Mammary epithelial cell (primary cell): ENCODE measurements at regions not wholly inside any gene's neighbourhood (a gene's known extent, or its start where the extent isn't known, plus 50 kb on each side); places are given as distances from the start of the nearest gene placed in this dataset.

Source experiments
- EZH2 ChIP-seq: IDR thresholded peaks from 2 replicates; pipeline ENCODE4 v1.6.1; 2012; ENCODE audit warnings: low read length, inconsistent platforms, borderline replicate concordance
- TF ChIP-seq, protein P1 (sequence below), 2 donors: IDR thresholded peaks in 1 of 2; conservative IDR thresholded peaks in 1 of 2; 2 replicates each; pipeline ENCODE4 v1.5.1; 2011 to 2012; ENCODE audit warnings: inconsistent platforms in 2 of 2, low read length in 2 of 2, mild to moderate bottlenecking in 2 of 2, control low read depth in 1 of 2, low read depth in 1 of 2; ENCODE audit not compliant: insufficient read depth in 1 of 2; ENCODE audit errors: extremely low read depth in 1 of 2

DNA sequence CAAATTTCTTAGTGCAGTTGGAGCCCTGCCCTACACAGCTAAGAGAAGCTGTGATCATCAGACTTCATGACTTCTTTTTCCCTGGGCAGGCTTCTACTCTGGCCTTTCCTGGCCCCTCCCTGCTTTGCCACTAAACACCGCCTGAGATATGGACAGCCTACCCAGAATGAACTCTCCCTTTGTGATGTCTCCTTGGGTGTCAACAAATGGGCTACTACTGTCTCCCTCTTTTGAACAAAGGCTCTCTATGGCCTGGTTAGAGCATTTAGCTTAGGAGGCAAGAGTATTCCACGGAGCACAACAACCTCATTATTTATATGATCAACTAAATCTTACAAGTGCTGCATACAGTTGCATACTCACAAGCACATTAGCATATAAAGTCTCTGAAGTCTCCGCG is 127.6 kb upstream of the HCCS start:
- TF ChIP-seq, protein P1, sequence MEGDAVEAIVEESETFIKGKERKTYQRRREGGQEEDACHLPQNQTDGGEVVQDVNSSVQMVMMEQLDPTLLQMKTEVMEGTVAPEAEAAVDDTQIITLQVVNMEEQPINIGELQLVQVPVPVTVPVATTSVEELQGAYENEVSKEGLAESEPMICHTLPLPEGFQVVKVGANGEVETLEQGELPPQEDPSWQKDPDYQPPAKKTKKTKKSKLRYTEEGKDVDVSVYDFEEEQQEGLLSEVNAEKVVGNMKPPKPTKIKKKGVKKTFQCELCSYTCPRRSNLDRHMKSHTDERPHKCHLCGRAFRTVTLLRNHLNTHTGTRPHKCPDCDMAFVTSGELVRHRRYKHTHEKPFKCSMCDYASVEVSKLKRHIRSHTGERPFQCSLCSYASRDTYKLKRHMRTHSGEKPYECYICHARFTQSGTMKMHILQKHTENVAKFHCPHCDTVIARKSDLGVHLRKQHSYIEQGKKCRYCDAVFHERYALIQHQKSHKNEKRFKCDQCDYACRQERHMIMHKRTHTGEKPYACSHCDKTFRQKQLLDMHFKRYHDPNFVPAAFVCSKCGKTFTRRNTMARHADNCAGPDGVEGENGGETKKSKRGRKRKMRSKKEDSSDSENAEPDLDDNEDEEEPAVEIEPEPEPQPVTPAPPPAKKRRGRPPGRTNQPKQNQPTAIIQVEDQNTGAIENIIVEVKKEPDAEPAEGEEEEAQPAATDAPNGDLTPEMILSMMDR (conservative IDR thresholded peaks at IDR 0.05 in 1 of 2, IDR thresholded peaks at IDR 0.05 in 1 of 2; ENCODE audit: extremely low read depth in 1 of 2, insufficient read depth in 1 of 2, low read depth in 1 of 2, low read length in 2 of 2) = no peak
- no peak for TF ChIP-seq EZH2
